ENCODE measurements at regions not wholly inside any gene's neighbourhood (a gene's known extent, or its start where the extent isn't known, plus 50 kb on each side); places are given as distances from the start of the nearest gene placed in this dataset.
"Not testable (repeated sequence)": the region's sequence is repeated elsewhere in the genome, so short reads cannot be mapped to it uniquely, and the experiment has no call there.

DNA sequence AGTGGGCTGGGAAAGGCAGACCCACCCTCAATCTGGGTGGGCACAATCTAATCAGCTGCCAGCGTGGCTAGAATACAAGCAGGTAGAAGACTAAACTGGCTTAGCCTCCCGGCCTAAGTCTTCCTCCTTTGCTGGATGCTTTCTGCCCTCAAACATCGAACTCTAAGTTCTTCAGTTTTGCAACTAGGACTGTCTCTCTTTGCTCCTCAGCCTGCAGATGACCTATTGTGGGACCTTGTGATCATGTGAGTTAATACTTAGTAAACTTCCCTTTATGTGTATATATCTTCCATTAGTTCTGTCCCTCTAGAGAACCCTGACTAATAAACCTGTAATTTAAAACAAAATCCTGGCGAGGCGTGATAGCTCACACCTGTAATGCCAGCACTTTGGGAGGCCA lies 51.8 kb upstream of the SLC39A8 start:
- DNase-seq: not testable (repeated sequence)

DNA sequence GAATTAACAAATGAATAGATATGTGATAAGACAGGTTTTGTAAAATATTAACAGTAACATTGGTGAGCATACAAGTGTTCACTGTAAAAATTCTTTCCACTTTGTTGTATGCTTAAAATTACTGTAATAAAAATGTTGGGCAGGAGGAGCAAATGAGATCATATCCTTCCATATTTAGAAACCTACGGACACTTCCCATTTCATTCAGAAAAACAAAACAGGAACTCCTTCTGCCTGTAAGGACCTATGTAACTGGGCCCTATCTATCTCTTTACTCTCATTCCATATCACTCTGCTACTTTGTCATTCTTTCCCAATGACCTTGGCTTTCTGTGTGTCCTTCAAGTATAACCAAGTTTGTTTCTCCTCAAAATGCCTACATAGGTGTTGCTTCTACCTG lies 53.7 kb upstream of the SLC39A8 start:
- DNase-seq: no peak

DNA sequence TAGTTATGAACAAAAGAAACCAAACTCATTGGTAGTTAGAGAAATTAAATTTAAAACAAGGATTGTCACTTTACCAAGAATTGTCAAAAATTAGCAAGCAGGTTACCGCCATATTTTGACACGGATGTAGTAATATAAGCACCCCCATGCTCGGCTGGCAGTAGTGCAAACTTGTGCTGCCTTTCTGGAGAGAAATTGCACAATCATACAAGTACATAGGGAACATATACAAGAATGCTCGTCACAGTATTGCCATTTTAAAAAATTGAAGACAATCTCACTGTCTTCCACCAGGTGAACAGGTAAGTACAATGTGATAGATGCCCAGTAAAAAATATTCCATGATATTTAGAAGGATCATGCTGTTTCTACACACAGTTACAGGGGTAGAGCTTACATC lies 55.6 kb upstream of the SLC39A8 start:
- DNase-seq: no peak

DNA sequence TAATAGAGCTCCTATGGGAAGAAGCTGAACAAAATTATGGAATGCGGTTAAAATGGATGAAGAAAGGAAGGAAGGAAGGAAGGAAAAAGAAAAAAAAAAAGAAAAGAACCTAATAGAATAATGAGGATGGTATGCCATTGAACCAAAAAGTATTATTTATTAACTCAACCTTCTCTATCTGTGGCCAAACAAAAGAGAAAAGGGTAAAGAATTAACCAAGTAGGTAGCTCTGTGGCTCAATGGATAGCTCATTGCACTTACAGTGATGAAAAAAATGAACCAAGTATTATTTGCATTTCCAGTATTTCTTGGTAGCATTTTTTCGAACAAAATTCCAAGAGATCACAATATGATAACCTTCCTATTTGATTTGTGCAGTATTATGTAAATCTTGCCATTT lies 56.9 kb upstream of the SLC39A8 start:
- DNase-seq: no peak

DNA sequence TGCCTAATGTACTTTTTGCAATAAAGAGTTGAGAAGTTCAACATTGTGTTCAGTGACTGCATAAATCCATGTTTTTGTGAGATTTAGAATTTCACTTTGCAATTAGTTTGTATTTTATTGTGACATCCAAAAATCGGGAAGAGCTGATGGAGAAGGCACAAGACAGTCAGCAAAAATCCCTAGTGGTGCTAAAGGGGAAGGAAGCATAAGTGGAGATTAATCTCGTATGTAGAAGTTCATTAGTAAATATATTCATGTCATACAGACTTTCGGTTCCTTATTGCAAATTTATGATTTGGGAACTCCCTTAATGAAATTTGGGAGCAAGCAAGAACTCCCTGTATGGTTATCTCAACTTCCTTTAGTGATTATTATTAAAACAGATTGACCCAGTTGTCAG lies 57.8 kb upstream of the SLC39A8 start:
- no peak for DNase-seq

DNA sequence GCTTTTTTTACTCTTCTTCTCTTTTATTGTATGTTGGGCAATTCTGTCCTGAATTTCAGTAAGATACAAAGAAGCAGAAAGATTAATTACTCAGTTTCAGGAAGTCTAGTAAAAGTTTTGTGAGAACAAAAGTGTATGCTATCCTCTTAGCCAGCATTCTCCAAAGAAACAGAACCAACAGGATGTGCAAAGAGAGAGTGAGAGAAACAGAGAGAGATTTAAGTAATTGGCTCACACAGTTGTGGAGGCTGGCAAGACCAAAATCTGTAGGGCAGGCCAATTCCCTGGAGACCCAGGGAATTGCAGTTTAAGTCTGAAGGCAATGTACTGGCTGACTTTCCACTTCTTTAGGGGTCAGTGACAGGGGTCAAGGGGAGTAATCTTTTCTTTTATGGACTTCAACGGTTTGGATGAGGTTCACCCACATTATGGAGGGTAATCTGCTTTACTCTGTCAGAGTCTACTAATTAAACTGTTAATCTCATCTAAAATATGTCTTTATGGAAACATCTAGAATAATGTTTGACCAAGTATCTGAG lies 59.2 kb upstream of the SLC39A8 start:
- no peak for DNase-seq

DNA sequence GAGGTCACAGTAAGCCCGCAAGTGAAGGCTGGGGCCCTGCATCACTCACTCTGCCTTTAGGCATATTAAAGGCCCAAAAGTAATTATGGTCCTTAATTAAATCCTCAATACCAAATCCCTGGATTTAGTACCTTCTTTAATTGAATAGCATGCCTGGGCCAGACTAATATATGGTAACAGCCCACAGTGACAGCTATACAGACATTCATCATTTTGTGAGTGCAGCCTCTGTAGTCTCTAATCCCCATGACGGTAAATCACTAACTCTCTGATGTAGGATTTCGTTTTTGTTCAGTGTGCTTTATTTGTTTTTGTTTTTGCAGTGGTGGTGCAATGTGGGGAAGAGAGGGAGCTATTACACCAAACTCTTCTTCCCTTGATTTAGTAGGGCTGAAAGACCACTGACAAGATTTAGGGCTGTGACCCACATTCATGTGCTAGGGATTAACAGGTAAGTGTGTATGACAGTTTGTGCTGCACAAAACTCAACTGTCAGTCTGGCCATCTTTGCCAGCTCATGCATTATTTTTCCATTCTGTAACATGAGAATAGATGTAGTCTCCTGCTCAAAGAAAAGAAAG lies 60.6 kb upstream of the SLC39A8 start:
- no peak for DNase-seq

DNA sequence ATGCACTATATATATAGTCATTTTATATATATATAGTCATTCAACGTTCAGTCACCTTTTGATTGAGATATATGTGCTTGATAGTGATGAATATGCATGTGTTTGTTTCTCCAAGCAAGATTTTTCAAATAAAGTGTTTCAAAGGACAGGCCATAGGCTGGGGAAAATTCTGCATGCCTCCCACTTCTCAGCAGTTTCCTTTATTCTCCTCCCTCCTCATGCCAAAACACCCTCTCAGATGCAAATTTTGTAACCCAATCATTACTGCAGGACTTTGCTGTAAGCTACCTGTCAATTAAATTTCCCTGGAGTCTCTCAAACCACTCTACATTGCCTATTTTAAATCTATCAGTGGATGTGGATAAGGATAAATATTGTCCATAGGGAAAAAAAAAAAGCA lies 65.6 kb upstream of the SLC39A8 start:
- DNase-seq: not testable (repeated sequence)

DNA sequence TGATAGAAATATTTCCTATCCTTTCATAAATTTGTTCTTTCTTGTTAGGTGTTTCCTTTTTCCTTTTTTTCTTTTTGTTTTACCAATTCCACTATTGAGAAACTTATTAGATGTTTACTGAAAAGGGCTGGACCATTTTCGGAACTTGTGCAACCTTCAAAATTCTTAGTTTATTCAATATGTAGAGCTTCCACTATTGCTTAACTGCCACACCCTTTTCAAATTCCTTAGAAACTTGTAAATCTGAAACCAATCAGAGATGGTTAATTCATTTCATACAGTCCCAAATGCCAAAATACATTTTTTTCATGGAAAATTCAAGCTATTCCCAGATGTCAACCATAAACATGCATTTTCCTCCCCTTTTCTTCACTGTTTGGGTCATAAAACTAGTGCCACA lies 66.1 kb upstream of the SLC39A8 start:
- no peak for DNase-seq

DNA sequence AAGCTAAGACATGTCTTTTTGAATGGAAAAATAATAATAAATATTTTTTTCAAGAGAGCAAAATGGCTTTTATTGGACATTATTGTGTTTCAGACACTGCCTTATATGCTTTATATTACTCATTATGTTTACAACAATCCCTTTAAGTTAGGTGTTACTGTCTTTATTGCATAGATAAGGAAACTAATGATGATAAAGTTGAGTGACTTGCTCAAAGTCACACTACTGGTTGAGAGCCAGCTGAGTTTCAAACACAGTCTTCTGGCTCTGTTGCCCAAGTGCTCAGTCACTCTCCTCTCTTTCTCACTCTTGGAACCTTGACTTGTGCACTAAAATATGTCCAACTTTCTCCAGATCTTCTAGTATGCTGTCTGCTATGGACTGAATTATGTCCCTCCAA lies 71.5 kb upstream of the SLC39A8 start:
- no peak for DNase-seq

DNA sequence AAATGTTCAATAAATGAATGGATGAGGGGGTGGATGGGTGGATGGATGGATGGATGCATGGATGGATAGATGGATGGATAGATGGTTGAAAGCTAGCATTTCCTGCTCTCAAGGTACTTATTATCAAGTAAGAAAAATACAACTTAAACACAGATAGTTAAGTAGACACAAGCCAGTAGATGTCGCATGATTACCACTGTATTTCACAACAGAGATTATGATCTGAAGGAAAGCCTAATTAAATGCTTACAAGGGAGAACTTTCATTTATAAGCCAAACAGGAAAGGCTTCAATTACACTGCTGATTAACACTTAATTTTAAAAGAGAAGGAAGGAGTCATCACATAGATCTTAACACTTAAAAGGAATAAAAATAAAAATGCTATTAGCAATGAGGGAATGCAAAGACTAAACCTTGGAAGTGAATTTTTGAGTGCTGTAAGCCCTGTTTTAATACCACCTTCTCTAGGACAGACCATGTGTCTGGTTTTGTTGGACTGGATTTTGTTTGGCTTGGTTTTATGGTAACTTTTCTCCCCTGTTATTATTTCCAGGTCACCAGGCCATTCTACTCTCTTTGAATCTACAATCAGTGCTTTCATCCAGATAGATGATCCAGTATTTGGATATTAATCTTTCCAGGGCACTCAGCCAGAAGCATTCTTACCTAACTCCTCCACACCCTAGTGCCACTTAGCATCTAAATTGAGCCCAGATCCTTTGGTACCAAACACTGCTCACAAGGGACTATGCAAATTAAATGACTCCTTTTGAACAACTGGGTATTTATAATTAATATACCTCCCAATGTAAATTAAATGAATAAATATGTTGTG lies 75.5 kb upstream of the SLC39A8 start:
- DNase-seq: no peak

DNA sequence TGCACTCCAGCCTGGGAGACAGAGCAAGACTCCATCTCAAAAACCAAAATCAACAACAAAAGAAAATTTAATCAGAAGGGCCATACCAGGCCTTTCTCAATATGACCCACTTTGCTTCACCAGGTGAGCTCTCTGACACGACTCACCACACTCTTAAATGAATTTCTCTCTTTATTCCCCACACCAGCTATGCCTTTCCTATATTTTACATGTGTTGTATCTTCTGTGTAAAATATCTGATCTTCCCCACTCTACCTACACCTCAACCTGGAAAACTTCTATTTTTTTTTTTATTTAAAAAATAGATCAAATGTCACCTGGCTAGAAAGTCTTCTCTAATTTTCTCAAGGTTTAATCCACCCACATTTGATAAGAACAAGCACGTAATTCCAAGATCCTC lies 77.6 kb upstream of the SLC39A8 start:
- no peak for DNase-seq

DNA sequence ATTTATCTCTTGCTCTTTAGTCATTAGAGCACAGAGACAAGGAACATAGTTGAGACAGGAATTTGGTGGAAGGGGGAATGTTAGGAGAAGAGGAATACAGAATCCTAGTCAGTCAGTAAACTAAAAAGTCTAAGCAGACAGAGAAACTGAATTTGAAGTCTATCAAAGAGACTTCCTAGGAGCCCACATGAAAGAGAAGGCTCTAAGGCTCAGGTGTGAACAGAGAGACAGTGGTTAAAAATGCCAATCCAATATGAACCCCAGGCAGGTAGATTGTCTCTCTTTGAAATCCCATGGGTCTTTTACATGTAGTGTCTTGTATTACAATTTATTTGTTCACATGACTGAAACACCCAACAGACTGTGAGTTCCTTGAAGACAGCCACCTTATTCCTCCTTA lies 77.8 kb upstream of the NFKB1 start:
- no peak for DNase-seq

DNA sequence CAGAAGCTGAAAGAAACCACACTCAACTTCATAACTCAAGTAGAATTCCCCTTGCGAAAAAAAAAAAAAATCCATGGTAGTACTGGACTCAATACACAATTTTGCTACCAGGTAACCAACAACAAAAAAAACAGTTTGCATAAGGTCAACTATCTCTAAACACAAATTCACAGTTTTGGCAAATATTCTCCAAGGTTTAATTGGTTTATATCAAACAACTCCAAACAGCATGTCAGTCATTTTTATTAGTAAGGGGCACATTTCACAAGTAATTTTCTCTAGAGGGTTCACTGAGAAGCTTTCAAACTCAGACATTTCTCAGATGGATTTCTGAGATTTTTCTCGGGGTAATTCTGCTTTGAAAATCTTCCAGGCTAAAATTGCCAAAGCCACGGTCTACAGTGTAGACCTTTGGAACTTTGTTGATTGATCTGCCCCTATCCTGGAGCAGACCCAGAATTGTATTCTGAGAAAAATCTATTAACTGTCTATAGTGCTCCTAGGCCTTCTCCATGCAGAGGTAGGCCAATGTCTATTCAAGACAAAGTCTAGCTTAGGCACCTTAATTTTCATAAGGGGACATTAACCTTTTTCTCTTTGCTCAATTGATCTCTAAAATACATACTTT lies 73.7 kb upstream of the NFKB1 start:
- no peak for DNase-seq

DNA sequence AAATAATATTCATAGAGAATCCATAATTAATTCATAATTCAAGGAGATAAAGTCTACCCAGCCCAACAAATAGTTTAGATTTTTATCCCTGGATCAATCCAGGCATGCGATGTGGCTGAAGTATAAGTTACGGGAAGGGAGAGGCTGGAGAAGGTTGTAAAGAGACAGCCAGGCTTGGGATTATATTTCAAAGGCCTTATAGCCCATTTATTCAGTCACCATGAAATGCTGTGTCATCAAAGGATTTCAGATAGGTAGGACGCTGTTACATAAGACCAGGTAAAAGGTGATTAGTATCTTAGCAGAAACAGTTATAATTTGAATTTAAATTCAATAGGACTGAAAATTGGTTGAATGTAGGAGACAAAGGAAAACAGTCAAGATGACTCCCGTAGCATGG lies 73.0 kb upstream of the NFKB1 start:
- DNase-seq: no peak

DNA sequence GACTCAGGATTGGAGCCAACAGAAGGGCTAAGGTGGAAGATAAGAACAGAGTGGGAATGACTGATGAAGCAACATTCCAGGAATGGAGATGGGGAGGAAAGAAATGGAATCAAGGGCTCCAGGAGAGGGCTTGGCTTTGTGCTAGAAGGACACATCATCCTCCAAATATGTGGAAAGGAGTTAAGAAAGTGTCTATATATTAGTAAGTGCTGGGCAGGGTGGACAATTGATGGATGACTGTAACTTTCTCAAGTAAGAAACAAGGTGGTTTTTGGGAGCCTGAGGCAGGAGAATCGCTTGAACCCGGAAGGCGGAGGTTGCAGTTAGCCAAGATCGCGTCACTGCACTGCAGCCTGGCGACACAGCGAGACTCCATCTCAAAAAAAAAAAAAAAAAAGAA lies 71.6 kb upstream of the NFKB1 start:
- DNase-seq: no peak

DNA sequence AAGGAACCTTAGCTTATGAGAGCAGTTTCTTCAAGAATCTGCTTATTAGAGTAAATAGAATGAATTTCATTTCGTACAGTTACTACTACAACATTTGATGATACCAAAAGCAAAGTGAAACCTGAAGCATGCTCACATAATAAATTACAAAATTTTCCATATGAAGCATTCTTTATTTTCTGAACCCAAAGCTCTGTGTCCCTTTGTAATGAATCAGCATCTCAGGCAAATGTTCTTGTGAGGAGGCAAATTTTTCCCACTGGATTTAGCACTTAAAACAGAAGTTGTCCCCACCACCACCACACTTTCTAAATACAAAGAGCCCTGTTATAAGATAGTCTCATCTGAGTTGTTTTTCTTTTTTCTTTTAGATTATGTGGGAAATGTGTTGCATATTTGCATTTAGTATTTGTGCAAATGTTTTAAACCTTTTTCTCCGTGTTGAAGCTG lies 70.7 kb upstream of the NFKB1 start:
- DNase-seq: peak in 1 of 2 donors; percentile 39

DNA sequence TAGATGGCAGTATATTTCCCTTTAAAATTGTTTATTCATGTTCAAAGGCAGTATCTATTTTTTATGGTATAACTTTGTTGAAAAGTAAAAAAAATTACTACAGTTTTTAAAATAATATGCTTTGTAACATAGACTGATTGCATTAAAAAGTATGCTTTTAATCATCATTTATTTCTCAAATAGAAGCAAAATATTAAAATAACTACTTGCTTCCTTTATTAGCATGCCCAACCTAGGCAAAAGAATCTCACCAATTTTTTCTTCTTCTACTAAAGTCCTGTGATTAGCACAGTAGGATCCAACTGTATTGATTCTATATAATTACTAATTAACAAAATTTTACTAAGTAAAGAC lies 69.6 kb upstream of the NFKB1 start:
- DNase-seq: no peak

DNA sequence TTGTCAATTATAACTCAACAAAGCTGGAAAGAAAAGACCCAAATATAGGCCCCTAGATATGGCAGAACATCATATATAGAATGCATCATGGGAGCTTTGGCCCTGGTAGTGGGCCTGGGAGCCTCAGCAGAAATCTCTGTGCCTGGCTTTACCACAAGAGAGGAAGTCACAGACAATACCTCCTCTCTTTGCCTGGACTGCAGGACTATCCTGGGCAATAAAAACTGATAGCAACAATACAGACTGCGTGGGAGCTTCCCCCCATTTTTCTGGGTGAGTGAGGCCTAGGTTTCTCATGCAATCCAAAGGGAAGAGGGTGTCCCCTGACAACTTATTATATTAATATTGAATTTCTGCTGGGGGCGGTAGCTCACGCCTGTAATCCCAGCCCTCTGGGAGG lies 64.0 kb upstream of the NFKB1 start:
- no peak for DNase-seq

DNA sequence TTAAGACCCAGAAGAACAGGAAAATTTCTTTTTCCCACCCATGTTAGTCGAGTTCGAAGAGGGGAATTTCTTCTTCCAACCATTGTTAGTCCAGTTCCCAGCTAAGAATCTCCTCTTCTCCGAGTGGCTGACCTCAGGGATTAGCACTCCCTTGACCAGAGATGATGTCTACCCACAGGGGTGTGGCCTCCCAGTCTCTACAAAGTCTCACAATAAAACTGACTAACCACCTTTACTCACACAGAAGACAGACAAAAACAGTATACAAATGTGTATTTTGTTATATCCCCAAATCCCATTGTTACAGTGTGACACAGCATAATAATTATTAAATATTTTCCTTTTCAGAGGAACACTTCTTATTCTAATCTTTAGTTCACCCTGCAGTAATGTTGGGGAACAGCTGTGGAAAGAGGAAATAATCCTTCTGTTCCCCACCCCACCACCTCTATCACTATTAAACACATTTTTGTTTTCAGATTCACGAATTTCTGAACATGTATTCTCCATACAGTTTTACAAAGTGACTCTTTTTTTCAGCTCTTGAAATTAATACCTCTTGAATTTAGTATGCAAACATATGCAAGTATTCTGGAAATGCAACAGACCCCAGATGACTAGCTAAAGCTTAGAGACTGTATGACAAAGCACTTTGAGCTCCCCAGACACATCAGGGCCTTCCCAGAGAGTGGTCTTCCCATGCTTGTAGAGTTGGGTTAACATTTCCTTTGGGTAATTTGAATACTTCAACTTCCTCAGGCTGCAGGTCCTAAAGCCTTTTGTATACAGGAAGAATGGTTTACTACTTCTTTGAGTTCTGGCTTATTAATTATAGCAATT lies 62.5 kb upstream of the NFKB1 start:
- no peak for DNase-seq

DNA sequence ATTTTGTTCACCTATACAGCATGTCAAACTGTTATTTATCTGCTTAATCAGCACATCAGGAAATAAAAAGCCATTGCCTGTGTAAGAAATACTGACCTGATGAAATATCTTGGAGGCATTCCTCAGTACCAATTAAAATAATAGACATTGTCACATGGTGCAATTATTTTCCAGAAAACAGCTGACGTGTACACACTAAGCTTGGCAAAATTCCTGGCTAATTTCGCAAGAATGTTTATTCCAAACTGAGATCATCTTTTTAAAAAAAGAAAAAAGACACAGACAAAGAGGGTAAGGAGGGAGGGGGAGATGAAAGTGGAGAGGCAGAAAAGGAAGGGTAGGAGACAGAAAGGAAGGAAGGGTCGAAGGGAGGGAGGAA lies 61.9 kb upstream of the NFKB1 start:
- DNase-seq: peak in 1 of 2 donors; percentile 63

DNA sequence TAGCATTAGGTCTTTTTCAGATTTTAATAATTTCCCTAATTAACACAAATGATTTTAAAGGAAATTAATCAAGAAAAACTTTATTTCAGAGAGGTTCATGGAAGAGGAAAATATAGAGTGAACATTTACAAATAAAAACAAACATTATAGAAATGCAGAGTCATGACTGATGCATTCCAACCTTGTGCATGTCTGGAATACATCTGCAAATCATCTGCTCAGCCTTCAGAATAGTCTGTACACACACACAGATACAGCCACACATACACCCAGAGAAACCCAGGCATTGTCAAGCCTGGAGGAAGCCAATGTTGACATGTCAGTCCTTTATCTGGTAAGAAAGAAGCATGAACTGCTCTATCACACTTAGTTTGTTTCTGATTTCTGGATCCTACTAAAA lies 61.3 kb upstream of the NFKB1 start:
- peak in 1 of 2 donors; percentile 2 for DNase-seq

DNA sequence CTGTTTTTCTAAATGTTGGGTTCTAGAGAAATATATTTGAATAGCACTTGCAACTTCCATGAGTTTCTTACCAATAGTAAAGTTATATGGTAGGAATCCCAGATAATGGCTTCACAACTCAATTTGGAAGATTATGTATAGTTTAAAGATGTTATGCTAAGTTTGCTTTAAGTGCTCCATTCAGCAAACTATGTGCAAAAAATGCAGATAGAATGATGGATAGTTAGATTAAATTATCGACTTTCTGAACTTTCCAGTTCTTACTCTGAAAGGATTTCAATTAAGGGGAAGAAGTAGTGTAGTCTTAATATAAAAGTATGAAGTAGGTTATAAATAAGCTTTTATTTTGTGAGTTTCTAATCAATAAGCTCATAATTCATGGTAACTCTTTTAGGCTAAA lies 60.7 kb upstream of the NFKB1 start:
- DNase-seq: no peak
